ENCODE measurements at regions not wholly inside any gene's neighbourhood (a gene's known extent, or its start where the extent isn't known, plus 50 kb on each side); places are given as distances from the start of the nearest gene placed in this dataset.
A peak's percentile ranks its signal among the peaks of the same experiment; 100 is the strongest.
"Not testable (repeated sequence)": the region's sequence is repeated elsewhere in the genome, so short reads cannot be mapped to it uniquely, and the experiment has no call there.

DNA sequence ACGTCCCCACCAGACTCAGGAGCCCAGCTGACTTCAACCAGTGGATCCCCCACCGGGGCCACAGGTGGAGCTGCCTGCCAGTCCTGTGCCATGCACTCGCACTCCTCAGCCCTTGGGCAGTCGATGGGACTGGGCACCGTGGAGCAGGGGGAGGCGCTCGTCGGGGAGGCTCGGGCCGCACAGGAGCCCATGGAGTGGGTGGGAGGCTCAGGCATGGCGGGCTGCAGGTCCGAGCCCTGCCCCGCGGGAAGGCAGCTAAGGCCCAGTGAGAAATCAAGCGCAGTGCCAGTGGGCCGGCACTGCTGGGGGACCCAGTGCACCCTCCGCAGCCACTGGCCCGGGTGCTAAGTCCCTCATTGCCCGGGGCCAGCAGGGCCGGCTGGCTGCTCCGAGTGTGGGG lies 52.3 kb upstream of the LRRC30 start:
- not testable (repeated sequence) for H3K4me3 ChIP-seq (ENCODE audit: low read depth, low read length)

DNA sequence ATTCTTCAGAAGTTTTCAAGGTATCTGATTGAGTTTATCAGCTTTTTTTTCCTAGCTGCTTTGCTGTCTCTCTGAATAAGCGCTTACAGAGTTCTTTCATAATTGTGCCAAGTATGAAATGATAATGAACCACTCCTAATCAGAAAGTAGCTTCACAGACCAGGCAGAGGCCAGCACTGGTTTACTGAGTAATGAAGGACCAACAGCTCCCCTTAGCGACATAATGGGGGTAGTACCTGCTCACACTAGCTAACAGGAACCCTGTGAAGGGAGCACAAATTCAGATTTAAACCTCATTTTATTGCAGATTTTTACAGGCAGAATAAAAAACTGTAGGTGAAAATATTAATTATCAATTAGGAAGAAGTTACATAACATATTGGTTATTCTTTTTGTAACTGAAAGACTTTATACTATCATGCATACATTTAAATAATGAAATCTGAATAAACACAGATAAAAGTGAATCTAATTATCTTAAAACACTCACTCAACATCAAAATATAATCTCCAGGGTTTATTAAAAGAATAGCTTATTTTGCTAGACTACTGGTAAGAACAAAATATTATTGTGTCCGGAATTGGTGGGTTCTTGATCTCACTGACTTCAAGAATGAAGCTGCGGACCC lies 53.7 kb upstream of the LRRC30 start:
- TF ChIP-seq, protein P1, sequence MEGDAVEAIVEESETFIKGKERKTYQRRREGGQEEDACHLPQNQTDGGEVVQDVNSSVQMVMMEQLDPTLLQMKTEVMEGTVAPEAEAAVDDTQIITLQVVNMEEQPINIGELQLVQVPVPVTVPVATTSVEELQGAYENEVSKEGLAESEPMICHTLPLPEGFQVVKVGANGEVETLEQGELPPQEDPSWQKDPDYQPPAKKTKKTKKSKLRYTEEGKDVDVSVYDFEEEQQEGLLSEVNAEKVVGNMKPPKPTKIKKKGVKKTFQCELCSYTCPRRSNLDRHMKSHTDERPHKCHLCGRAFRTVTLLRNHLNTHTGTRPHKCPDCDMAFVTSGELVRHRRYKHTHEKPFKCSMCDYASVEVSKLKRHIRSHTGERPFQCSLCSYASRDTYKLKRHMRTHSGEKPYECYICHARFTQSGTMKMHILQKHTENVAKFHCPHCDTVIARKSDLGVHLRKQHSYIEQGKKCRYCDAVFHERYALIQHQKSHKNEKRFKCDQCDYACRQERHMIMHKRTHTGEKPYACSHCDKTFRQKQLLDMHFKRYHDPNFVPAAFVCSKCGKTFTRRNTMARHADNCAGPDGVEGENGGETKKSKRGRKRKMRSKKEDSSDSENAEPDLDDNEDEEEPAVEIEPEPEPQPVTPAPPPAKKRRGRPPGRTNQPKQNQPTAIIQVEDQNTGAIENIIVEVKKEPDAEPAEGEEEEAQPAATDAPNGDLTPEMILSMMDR (IDR thresholded peaks at IDR 0.05; ENCODE audit: low read depth, low read length) = peak; percentile 44
- no peak overlapping the region for H3K4me3 ChIP-seq (ENCODE audit: low read depth, low read length)

- H3K4me3 ChIP-seq (ENCODE audit: low read depth, low read length) = no peak overlapping the region
- TF ChIP-seq, protein P1 (IDR thresholded peaks at IDR 0.05; ENCODE audit: low read depth, low read length) = no peak
These were observed 56.4 kb upstream of the LRRC30 start for GRCh38 chr18:7174344-7175095.

- TF ChIP-seq, protein P1 (IDR thresholded peaks at IDR 0.05; ENCODE audit: low read depth, low read length) = no peak
These were observed 55.6 kb upstream of the LAMA1 start for GRCh38 chr18:7173216-7173615.

DNA sequence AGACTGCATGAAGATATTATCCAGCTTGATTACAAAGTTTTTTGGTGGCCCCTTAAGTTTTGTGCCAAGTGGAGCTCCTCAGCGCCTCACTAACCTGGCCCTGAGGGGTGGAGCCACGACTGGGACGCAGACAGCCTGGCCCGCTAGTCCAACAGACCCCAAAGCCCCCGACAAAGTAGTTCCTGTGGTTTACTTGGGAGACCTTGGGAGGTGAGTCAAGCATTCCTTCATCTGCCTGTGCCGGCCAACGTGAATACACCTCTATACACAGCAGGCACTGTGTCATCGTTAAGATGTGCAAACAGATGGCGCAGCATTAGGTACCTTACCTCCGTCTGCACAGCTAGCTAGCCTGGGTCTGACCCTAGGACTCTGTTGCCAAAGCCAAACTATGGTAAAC lies 55.0 kb upstream of the LAMA1 start:
- TF ChIP-seq, protein P1 (IDR thresholded peaks at IDR 0.05; ENCODE audit: low read depth, low read length) = no peak
- H3K4me3 ChIP-seq (ENCODE audit: low read depth, low read length) = no peak overlapping the region

More at GRCh38 chr18:7173216-7173615, 55.6 kb upstream of the LAMA1 start:
- H3K4me3 ChIP-seq (ENCODE audit: low read depth, low read length) = no peak overlapping the region

DNA sequence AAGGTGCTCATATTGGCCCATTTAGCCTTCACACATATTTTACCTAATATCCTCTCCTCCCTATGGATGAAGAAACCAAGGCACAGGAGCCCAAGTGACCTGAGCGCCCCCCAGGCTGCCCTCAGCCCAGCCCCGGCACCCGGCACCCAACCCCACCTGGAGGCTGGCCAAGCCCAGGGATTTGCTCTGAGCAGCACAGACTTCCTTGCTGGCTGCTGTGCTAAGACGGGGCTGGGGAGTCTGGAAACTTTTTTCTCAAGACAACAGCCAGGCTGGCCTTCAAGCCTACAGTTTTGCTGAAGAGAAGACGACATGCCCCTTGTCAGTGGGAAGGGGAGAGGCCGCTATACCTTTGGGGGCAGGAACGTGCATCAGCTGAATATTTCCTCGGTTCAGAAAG lies 52.7 kb upstream of the LAMA1 start:
- TF ChIP-seq, protein P1 (IDR thresholded peaks at IDR 0.05; ENCODE audit: low read depth, low read length) = no peak
- no peak overlapping the region for H3K4me3 ChIP-seq (ENCODE audit: low read depth, low read length)

DNA sequence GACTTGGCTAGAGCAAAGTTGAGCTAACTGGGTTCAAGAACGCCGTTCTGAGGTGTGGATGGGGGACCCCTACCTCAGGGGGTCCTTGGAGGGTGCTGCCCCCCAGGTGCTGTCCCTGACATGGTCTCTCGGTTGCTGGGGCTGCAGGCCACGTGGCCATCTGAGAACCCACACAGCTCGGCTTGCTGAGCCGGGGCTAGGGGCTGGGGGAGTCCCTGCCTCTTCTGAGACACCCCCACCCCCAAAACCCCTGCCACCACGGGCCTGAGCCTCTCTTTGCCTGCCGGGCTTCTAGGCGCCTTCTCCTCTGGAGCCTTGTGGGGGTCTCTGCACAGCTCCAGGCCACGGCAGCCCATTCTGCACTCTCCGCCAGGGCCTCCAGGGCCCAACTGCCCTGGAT lies 52.0 kb upstream of the LAMA1 start:
- no peak overlapping the region for H3K4me3 ChIP-seq (ENCODE audit: low read depth, low read length)
- TF ChIP-seq, protein P1 (IDR thresholded peaks at IDR 0.05; ENCODE audit: low read depth, low read length) = no peak

Data from WI38 (cell line).